AG09309 (cell line): ENCODE measurements at regions not wholly inside any gene's neighbourhood (a gene's known extent, or its start where the extent isn't known, plus 50 kb on each side); places are given as distances from the start of the nearest gene placed in this dataset.

Experiments
- DNase-seq: peaks from one replicate; pipeline ENCODE4 v3.0.0-alpha.2; 2010; ENCODE audit warnings: low read depth
- H3K4me3 ChIP-seq: 2 replicates; pipeline ENCODE4 v1.5.1; 2011; ENCODE audit warnings: mild to moderate bottlenecking, low read depth, low read length, moderate library complexity; ENCODE audit not compliant: control insufficient read depth
- TF ChIP-seq, protein P1 (sequence below): IDR thresholded peaks from 2 replicates; pipeline ENCODE4 v1.5.1; 2011; ENCODE audit warnings: mild to moderate bottlenecking, low read depth, low read length, inconsistent platforms; ENCODE audit not compliant: insufficient read depth, control insufficient read depth; ENCODE audit errors: missing control alignments

GRCh38 chr4:140267576-140267975 is 105.9 kb upstream of the SCOC start:
- TF ChIP-seq, protein P1, sequence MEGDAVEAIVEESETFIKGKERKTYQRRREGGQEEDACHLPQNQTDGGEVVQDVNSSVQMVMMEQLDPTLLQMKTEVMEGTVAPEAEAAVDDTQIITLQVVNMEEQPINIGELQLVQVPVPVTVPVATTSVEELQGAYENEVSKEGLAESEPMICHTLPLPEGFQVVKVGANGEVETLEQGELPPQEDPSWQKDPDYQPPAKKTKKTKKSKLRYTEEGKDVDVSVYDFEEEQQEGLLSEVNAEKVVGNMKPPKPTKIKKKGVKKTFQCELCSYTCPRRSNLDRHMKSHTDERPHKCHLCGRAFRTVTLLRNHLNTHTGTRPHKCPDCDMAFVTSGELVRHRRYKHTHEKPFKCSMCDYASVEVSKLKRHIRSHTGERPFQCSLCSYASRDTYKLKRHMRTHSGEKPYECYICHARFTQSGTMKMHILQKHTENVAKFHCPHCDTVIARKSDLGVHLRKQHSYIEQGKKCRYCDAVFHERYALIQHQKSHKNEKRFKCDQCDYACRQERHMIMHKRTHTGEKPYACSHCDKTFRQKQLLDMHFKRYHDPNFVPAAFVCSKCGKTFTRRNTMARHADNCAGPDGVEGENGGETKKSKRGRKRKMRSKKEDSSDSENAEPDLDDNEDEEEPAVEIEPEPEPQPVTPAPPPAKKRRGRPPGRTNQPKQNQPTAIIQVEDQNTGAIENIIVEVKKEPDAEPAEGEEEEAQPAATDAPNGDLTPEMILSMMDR, result no peak
- no peak for DNase-seq
- no peak overlapping the region for H3K4me3 ChIP-seq

GRCh38 chr4:140266958-140267568 is 106.4 kb upstream of the SCOC start:
- TF ChIP-seq, protein P1, result no peak
- DNase-seq, result no peak
- H3K4me3 ChIP-seq, result no peak overlapping the region

- no peak for DNase-seq
These were observed 106.2 kb upstream of the MAML3 start for GRCh38 chr4:140260227-140260626.

DNA sequence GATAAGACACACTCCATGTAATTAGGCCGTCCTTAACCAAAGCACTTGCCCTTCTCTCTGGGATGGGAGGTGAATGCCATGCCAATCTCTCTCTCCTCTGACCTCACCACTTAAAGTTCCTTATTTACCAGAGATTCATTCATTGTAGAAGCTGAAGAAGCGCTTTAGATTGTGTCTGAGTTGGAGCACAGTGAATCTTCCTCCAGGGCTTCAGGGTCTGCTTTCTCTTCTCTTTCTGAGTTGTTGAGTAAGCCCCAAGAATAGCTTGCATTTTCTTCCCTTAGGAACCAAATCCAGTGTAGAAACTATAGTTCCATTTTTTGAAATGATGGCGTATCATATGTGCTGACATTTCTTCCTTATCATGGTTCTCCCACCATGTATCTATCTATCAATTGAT is 104.5 kb upstream of the MAML3 start:
- TF ChIP-seq, protein P1, result no peak
- no peak overlapping the region for H3K4me3 ChIP-seq
- DNase-seq, result no peak

More at GRCh38 chr4:140260227-140260626, 106.2 kb upstream of the MAML3 start:
- H3K4me3 ChIP-seq, result no peak overlapping the region
- TF ChIP-seq, protein P1, result no peak

DNA sequence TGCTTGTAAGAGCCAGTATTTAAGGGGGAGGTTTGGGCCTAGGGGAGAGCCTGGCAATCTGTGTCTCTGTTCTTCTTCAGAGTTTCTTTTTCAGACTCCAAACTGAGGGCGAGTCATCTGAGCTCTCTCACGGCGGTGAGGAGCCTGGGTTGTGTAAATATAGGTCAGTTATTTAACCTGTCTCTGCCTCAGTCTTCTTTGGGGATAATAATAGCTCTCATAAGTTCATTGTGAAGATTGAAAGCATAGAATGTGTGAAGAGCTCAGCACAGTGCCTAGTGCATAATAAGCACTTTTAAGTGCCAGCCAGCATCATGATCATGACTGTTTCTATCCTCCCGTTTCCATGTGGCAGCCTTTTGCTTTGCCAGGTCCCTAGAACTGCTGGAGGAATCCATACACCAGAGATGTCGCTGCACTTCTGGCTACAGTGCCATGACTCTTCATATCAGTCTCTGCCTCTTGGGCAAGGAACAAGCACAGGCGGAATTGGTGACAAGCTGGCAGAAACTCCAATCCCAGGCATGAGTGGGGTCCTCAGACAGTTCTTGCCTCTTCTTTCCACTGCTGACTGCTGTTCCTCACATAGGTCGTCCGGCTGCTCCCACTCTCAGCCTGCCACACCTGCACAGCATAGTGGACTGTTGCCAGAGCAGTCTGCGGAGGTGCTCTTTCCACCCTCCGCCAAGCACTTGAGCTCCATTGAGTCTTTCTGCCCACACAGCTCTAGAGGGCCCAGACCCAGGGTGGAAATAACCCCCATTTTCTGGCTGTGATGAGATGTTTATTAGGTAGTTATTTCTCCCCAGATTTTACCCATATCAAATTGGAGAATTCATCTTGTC is 103.7 kb upstream of the MAML3 start:
- TF ChIP-seq, protein P1, result no peak
- DNase-seq, result no peak
- no peak overlapping the region for H3K4me3 ChIP-seq

DNA sequence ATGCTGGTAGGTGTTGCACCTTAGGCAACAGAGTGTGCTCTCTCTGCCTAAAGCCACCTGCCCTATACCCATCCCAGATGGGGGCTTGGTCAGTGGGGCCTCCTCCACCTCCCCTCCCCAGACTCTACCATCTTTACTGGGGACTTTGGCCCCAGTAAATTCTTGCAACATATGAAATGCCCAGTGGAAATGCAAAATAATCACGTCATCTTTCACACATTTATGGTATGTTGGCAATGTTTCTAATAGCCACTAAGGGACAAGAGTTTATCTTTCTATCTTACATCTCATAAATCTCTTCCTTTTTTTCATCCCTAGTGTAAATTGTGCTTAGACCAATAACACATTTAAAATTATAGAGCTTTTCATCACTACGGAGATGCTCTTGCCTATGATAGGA is 103.0 kb upstream of the MAML3 start:
- H3K4me3 ChIP-seq, result no peak overlapping the region
- no peak for DNase-seq
- TF ChIP-seq, protein P1, result no peak

- no peak for DNase-seq
- H3K4me3 ChIP-seq, result no peak overlapping the region
- TF ChIP-seq, protein P1, result no peak
These were observed 102.4 kb upstream of the MAML3 start for GRCh38 chr4:140256335-140256734.
